Gastroesophageal sphincter (tissue), 3 donors: ENCODE measurements at regions not wholly inside any gene's neighbourhood (a gene's known extent, or its start where the extent isn't known, plus 50 kb on each side); places are given as distances from the start of the nearest gene placed in this dataset.

Experiments
- CTCF ChIP-seq, 4 experiments: fragments of 200-600 bp in 2 of 4; fragments of 450-650 bp in 2 of 4; sonication (generic) in 1 of 4; IDR thresholded peaks; one replicate each; pipeline ENCODE4 v1.5.1; 2017 to 2019; ENCODE audit warnings: antibody characterized with exemption in 4 of 4, mild to moderate bottlenecking in 2 of 4, moderate library complexity in 2 of 4
- EP300 ChIP-seq: sonication (generic); formaldehyde crosslinking; IDR thresholded peaks from one replicate; pipeline ENCODE4 v1.6.1; 2017; ENCODE audit warnings: antibody characterized with exemption, mild to moderate bottlenecking
- POLR2A ChIP-seq, 2 donors: fragments of 450-650 bp; IDR thresholded peaks; one replicate each; pipeline ENCODE4 v1.6.1; 2017; ENCODE audit warnings: antibody characterized with exemption in 2 of 2, mild to moderate bottlenecking in 2 of 2, moderate library complexity in 1 of 2

GRCh38 chr6:87755708-87756671 lies 54.0 kb upstream of the AKIRIN2 start:
- TF ChIP-seq CTCF (IDR thresholded peaks at IDR 0.05) (no peak), EP300 (no peak), POLR2A (IDR thresholded peaks at IDR 0.05) (no peak)
